GM18909 (cell line): ENCODE measurements at regions not wholly inside any gene's neighbourhood (a gene's known extent, or its start where the extent isn't known, plus 50 kb on each side); places are given as distances from the start of the nearest gene placed in this dataset.

Source experiments
- ATAC-seq: cut with Tn5 transposase; IDR thresholded peaks from one replicate; pipeline ENCODE4 v1.9.1; 2021; ENCODE audit warnings: mild to moderate bottlenecking; ENCODE audit not compliant: unreplicated experiment, poor library complexity

- ATAC-seq = no peak
Measured at GRCh38 chr6:95768539-95768938, 191.2 kb downstream of the MANEA start.

GRCh38 chr6:95777338-95777737 lies 200.0 kb downstream of the MANEA start:
- no peak for ATAC-seq

DNA sequence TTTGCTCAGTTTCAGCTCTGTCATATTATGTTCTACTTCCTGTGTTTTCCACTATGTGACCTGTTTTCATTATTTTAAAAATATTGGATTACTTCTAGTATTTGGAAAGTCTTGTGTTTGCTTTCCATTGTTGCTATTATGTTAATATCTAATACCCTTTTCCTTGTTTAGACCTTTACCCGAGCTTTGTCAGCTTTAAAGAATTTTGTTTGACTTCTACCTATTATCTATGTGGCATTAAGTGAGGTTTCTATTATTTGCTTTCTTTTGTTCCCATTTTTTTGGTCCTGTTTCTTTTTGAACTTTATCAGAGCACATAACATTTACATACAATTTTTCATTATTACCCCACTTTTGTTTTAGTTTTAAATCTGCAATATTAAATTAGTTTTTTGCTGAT lies 202.7 kb downstream of the MANEA start:
- ATAC-seq = no peak

GRCh38 chr6:95784019-95784418 lies 206.7 kb downstream of the MANEA start:
- ATAC-seq = no peak

GRCh38 chr6:95784869-95785268 lies 207.5 kb downstream of the MANEA start:
- ATAC-seq = no peak

DNA sequence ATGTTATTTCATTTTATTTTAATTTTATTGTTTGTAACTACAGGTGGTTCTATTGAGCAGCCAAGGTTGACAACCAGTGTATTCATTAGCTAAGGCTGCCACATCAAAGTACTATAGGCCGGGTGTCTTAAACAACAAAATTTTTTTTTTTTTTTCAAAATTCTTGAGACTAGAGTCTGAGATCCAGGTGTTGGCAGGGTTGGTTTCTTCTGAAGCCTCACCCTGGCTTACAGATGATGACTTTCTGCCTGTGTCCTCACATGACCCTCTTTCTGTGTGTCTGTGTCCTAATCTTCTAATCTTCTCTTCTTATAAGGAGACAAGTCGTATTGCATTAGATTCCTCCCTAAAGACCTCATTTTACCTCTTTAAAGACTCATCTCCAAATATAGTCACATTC lies 208.4 kb downstream of the MANEA start:
- ATAC-seq = no peak

- no peak for ATAC-seq
Measured at GRCh38 chr6:95786802-95787201, 209.5 kb downstream of the MANEA start.

DNA sequence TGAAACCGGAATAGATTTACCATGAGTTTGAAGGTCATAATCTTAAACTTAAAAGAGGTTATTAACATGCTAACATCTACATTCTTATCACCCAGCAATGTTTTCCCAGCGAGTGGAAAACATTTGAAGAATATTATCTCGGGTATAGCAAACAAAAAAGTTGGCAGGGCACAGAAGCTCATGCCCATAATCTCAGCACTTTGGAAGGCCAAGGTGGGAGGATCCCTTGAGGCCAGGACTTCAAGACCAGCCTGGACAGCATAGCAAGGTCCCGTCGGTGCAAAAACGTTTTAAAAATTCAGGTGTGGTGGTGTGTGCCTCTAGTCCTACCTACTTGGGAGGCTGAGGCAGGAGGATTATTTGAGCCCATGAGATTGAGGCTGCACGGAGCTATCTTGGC lies 213.5 kb downstream of the MANEA start:
- no peak for ATAC-seq

- ATAC-seq = no peak
Measured at GRCh38 chr6:95794749-95795148, 217.4 kb downstream of the MANEA start.

DNA sequence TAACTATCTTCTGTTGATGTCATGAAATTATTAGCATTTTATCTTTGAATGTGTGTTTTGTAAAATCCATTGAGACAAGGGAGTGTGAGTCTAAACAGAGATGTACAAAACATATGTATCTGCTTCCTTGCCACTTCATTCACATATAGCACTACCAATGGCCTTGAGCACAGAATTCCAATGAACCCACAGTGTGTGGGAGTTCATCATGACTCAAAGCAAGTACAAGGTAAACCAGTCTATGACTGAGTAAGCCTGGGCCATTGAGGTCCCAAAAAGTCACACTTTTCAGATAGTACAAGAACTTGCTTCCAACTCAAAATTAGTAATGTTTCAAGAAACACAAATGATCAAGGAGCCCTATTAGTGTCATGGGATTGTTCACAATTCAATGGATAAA lies 218.6 kb downstream of the MANEA start:
- ATAC-seq = no peak

DNA sequence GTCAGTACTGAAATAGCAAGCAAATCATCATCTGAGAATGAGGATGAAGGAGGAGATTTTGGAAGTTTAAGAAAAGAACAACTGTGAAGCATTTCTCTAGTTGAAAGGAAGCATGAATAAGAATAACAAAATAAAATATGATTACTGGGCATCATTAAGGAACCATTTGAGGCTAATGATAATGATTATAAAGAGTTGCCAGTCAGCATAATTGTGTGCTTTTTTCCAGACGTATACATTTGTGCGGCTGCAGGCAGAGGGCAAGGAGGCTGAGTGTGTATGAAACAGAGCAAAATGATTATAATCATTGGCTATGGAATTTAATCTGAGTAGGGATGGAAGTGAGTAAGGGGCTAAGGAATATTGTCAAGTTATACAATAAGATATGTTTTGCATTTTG lies 218.7 kb upstream of the FUT9 start:
- ATAC-seq = no peak

DNA sequence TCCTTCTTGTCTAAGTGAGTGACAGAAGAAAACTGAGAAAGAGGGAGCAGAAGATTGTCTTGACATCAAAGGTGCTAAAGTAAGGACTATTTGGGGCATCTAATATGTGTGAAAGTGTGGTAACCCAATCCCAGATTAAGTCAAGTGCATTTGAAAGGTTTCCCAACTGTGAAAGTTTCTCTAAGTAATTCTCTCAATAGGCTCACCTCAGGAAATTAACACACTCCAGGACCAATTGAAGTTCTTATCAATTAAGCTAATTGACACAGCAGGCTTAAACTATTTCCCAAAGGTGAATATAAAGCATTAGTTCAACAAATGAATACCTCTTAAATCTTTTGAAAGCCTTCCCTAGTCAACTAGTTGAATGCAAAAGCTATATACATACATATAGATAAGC lies 212.8 kb upstream of the FUT9 start:
- no peak for ATAC-seq

- no peak for ATAC-seq
Measured at GRCh38 chr6:95803889-95804288, 211.9 kb upstream of the FUT9 start.

GRCh38 chr6:95804847-95805541 lies 210.8 kb upstream of the FUT9 start:
- no peak for ATAC-seq

- ATAC-seq = no peak
Measured at GRCh38 chr6:95805699-95806098, 210.1 kb upstream of the FUT9 start.

DNA sequence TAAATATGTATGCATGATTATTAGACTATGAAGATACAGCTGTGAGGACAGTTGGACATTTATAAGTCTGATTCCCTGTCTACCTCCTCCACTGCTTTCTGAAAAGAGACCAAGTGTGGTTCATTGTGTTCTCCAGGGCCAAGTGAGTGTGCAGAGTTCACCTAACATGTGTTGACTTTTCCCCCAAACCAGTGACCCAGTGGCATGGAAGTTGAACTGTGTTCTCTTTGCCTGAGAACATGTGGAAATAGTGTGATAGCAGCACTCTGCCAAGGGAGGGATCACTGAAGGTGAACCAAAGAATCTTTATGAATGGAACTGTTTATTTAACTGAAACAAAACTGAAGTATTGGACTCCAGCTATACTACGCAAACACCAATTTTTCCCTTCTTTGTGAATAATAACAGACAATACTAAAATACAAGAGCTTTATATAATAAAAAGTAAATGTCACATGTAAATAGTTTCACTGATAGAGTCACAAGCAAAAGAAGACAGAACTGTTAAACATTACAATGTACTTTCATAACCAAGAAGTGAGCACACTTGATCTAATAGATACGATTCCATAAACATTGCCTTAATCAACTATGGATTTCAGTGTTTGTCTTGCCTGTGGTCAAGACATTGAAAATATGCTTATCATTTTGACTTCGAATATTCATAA lies 200.3 kb upstream of the FUT9 start:
- ATAC-seq = no peak

DNA sequence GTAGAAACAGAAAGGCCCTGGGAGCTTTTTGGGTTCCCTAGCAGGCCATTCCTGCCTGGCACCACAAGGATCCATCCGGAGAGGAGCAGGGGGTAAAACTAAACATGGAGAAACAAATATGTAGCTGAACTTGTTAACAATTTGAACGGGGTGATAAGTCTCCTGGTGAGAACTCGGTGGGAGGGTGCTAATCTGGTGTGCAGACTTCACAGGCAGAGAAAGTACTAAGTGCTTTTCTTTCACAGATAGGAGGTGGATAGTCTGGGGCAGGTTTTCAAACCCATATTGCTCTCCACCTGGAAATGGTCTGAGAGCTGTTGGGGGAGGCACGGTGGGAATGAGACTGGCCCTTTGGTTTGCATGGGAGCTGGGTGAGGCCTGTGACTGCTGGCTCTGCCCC lies 196.3 kb upstream of the FUT9 start:
- no peak for ATAC-seq

GRCh38 chr6:95819939-95820338 lies 195.8 kb upstream of the FUT9 start:
- no peak for ATAC-seq

DNA sequence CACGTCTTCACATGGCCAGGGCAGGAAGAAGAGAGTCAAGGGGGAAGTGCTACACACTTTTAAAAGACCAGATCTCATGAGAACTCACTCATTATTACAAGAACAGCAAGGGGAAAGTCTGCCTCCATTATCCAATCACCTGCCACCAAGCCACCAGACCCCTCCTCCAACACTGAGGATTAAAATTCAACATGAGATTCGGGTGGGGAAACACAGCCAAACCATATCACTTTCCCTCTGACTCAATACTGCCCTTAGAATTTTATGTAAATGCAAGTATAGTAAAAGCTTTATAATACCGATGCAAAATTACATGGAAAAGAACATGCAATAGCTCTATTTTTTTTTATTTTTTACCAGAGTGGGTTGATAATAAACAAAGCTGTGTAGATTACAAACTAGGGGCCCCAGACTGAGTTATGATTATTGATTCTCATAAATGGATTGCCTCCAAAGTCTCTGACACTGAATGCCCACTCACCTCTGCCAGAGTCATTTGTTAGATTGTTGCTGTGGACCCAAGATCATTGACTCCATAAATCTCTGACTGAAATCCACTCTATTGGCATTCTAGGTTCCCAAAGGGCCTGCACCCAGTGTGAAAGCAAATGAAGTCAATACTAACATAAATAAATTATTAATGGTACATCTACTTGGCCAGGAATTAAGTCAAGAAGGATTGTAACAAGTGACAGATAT lies 184.8 kb upstream of the FUT9 start:
- ATAC-seq = no peak

- no peak for ATAC-seq
Measured at GRCh38 chr6:95837890-95838289, 177.9 kb upstream of the FUT9 start.

DNA sequence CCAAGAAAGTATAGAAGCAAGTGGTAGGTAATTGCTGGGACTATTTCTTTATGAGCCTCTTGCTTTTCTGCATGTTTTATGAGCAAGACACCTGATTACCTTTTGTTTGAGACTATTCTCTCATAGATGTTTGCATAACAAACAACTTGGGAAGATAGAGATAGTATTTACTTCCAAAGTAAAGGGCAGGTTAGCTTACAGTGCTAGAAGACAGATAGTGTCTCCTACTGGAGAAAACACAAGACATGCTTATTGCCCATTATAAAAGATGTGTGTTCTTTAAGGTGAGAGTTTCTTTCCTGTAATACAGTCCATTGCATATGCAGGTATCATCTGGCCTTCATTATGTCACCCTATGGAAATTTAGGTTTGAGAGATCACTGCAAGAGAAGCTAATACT lies 174.2 kb upstream of the FUT9 start:
- no peak for ATAC-seq

GRCh38 chr6:95846652-95847051 lies 169.1 kb upstream of the FUT9 start:
- ATAC-seq = no peak
